K562 (cell line): ENCODE measurements at regions not wholly inside any gene's neighbourhood (a gene's known extent, or its start where the extent isn't known, plus 50 kb on each side); places are given as distances from the start of the nearest gene placed in this dataset.
A peak's percentile ranks its signal among the peaks of the same experiment; 100 is the strongest.

Experiments
- ATAC-seq: fragments of 200-7000 bp; cut with Tn5 transposase; 3 replicates; pipeline ENCODE4 v1.9.1; 2020; ENCODE audit warnings: moderate library complexity
- BruUV-seq: library from RNA; stranded (reverse); fragments of 400-500 nt; replicated peaks from 2 replicates; lab custom pipeline; 2021; lab: Mats Ljungman, UMichigan
- CTCF ChIA-PET: fragments of 300-600 bp; formaldehyde crosslinking; extraction: SDS; loops from one replicate; lab custom pipeline; 2021; ENCODE audit warnings: low intra/inter-chr PET ratio; lab: Yijun Ruan, JAX
- POLR2A ChIA-PET: fragments of 300-600, 350-650 bp; sonication (Branson Sonifier 250); formaldehyde crosslinking; extraction: SDS; loops from one replicate; lab custom pipeline; 2021; ENCODE audit warnings: antibody characterized with exemption, inconsistent platforms; lab: Yijun Ruan, JAX
- DNase-seq, 4 experiments: peaks; one replicate each; pipeline versions ENCODE4 v3.0.0 to v3.0.0-alpha.2; 2011 to 2018; ENCODE audit warnings: low spot score in 3 of 4, mixed read lengths in 3 of 4; ENCODE audit errors: extremely low read depth in 1 of 4
- FAIRE-seq: peaks from 2 replicates; lab custom pipeline; 2011; peaks lifted over from hg19 to GRCh38; lab: Jason Lieb, UNC
- H2AFZ ChIP-seq: 2 replicates; pipeline ENCODE4 v1.6.0; 2011; ENCODE audit warnings: low read depth, low read length, control low read depth, inconsistent platforms
- H3K27ac ChIP-seq: fragments of 200-600 bp; 3 replicates; pipeline ENCODE4 v1.8.0; 2011; ENCODE audit warnings: low read depth, mild to moderate bottlenecking, control low read depth, inconsistent platforms, low read length, moderate library complexity, mixed read lengths; ENCODE audit errors: extremely low read depth
- H3K27me3 ChIP-seq, 2 experiments: fragments of 300-600 bp in 1 of 2; 2 replicates in 1 of 2; 3 replicates in 1 of 2; pipeline versions ENCODE4 v1.6.0 to v1.8.0; 2011; ENCODE audit warnings: inconsistent platforms in 2 of 2, low read length in 2 of 2, mild to moderate bottlenecking in 1 of 2, mixed read lengths in 1 of 2, moderate library complexity in 1 of 2; ENCODE audit not compliant: control insufficient read depth in 2 of 2, insufficient read depth in 2 of 2
- H3K36me3 ChIP-seq: fragments of 300-600 bp; 3 replicates; pipeline ENCODE4 v1.8.0; 2011; ENCODE audit warnings: mild to moderate bottlenecking, low read length, inconsistent platforms; ENCODE audit not compliant: control insufficient read depth, insufficient read depth
- H3K4me1 ChIP-seq, 2 experiments: fragments of 200-600 bp in 1 of 2; replicated peaks in 1 of 2; 2 replicates in 1 of 2; 3 replicates in 1 of 2; pipeline versions ENCODE4 v1.5.1 to v1.8.0; 2011; ENCODE audit warnings: inconsistent platforms in 2 of 2, low read length in 2 of 2, mild to moderate bottlenecking in 1 of 2, mixed read lengths in 1 of 2, moderate library complexity in 1 of 2; ENCODE audit not compliant: control insufficient read depth in 2 of 2, insufficient read depth in 2 of 2
- H3K4me2 ChIP-seq: 2 replicates; pipeline ENCODE4 v1.6.1; 2011; ENCODE audit warnings: low read length, control low read depth, inconsistent platforms, mixed read lengths; ENCODE audit not compliant: insufficient read depth
- H3K4me3 ChIP-seq: fragments of 200-600 bp; sonication (generic), shearing (Covaris generic); 2 replicates; pipeline ENCODE4 v1.5.1; 2016; ENCODE audit warnings: control low read depth, inconsistent platforms
- H3K79me2 ChIP-seq: fragments of 200-600 bp; 3 replicates; pipeline ENCODE4 v1.8.0; 2011; ENCODE audit warnings: low read length, inconsistent platforms; ENCODE audit not compliant: control insufficient read depth, insufficient read depth
- H3K9ac ChIP-seq, 2 experiments: 2 replicates each; pipeline versions ENCODE4 v1.6.0 to v1.6.1; 2011; ENCODE audit warnings: low read depth in 2 of 2, low read length in 2 of 2, control low read depth in 1 of 2, inconsistent platforms in 1 of 2, mild to moderate bottlenecking in 1 of 2, mixed read lengths in 1 of 2; ENCODE audit not compliant: insufficient read depth in 1 of 2
- H3K9me1 ChIP-seq: one replicate; pipeline ENCODE4 v1.6.0; 2011; ENCODE audit warnings: inconsistent platforms, mild to moderate bottlenecking, low read length, moderate library complexity; ENCODE audit not compliant: control insufficient read depth, insufficient read depth
- H3K9me3 ChIP-seq: replicated peaks from 2 replicates; pipeline ENCODE4 v1.5.1; 2011; ENCODE audit warnings: low read depth, low read length, inconsistent platforms; ENCODE audit not compliant: control insufficient read depth, insufficient read depth
- H4K20me1 ChIP-seq: replicated peaks from 2 replicates; pipeline ENCODE4 v1.6.1; 2011; ENCODE audit warnings: low read length, inconsistent platforms, mixed read lengths; ENCODE audit not compliant: control insufficient read depth, insufficient read depth
- CC2D1A ChIP-seq: fragments of 450-650 bp; IDR thresholded peaks from 2 replicates; pipeline ENCODE4 v1.6.1; 2017; ENCODE audit warnings: mild to moderate bottlenecking
- CEBPZ ChIP-seq: fragments of 150-350 bp; IDR thresholded peaks from 2 replicates; pipeline ENCODE4 v1.6.1; 2014; ENCODE audit warnings: low read depth, mild to moderate bottlenecking, low read length, borderline replicate concordance
- FOXA3 ChIP-seq, 2 experiments: fragments of 450-650 bp in 1 of 2; sonication (generic) in 1 of 2; formaldehyde crosslinking; IDR thresholded peaks in 1 of 2; conservative IDR thresholded peaks in 1 of 2; 2 replicates each; pipeline versions ENCODE4 v1.4.0 to v1.8.0; 2020 to 2022; ENCODE audit warnings: mild to moderate bottlenecking in 2 of 2, missing genetic modification reagents in 1 of 2
- FOXJ3 ChIP-seq: sonication (generic); formaldehyde crosslinking; IDR thresholded peaks from 2 replicates; pipeline ENCODE4 v1.4.0; 2020; ENCODE audit warnings: mild to moderate bottlenecking, missing genetic modification reagents
- MAFF ChIP-seq: IDR thresholded peaks from 2 replicates; pipeline ENCODE4 v1.6.1; 2012; ENCODE audit warnings: low read length, improper control_type of control experiment
- MITF ChIP-seq: IDR thresholded peaks from 2 replicates; pipeline ENCODE4 v1.6.1; 2014; ENCODE audit warnings: antibody characterized with exemption
- PTRF ChIP-seq: fragments of 450-650 bp; IDR thresholded peaks from 2 replicates; pipeline ENCODE4 v1.6.1; 2016; ENCODE audit warnings: mild to moderate bottlenecking, missing genetic modification characterization, missing compliant biosample characterization
- SRSF9 ChIP-seq: fragments of 200-400 bp; formaldehyde crosslinking; IDR thresholded peaks from 2 replicates; pipeline ENCODE4 v1.6.1; 2017; ENCODE audit warnings: low read depth, low read length, borderline replicate concordance
- TSC22D4 ChIP-seq: fragments of 450-650 bp; IDR thresholded peaks from 2 replicates; pipeline ENCODE4 v1.6.1; 2016; ENCODE audit warnings: missing genetic modification characterization, missing biosample characterization, control low read depth
- WGBS: fragments of 100-300 bp; shearing (Covaris generic); methylation state at CpG from one replicate; pipeline ENCODE4 v1.1.6; 2016; ENCODE audit warnings: low coverage, mixed read lengths; ENCODE audit not compliant: insufficient coverage; ENCODE audit errors: missing lambda C conversion rate; 5-methylcytosine and 5-hydroxymethylcytosine counted together
- in situ Hi-C: fragments of 300-500 bp; cut with MboI; formaldehyde crosslinking; loops from 4 replicates; pipeline ENCODE4 v1.15.0; 2018; ENCODE audit warnings: inconsistent platforms, mixed read lengths
- intact Hi-C: fragments of 100-400 bp; cut with micrococcal nuclease; formaldehyde crosslinking; loops from 2 replicates; pipeline ENCODE4 v1.14.2; 2022

GRCh38 chr1:80050085-80050484 is 1043.6 kb upstream of the ADGRL4 start:
- no peak overlapping the region for H2AFZ ChIP-seq
- no peaks in the 10 kb centered on the region for H3K27me3 ChIP-seq
- H3K27ac ChIP-seq: no peak overlapping the region
- ChIA-PET CTCF (no interaction called here), POLR2A (no interaction called here)
- DNase-seq (no peak), ATAC-seq (no peak), FAIRE-seq (no peak)
- TF ChIP-seq TSC22D4 (tag): no peak
- peak; percentile 18; the same call in 1 of the 2 replicates for TF ChIP-seq MAFF
- TF ChIP-seq MITF: no peak
- in situ Hi-C loops (no loop called here), intact Hi-C loops (no loop called here)
- WGBS: 24% methylated on average over 15 of the region's 15 CpGs
- no peaks in the 10 kb centered on the region for H4K20me1 ChIP-seq
- no peaks in the 10 kb centered on the region for H3K9me3 ChIP-seq
- BruUV-seq: no TSS peak
- no peak overlapping the region for H3K4me2 ChIP-seq
- H3K4me3 ChIP-seq: no peak overlapping the region
- H3K9me1 ChIP-seq: no peaks in the 10 kb centered on the region
- no peak overlapping the region for H3K9ac ChIP-seq
- H3K36me3 ChIP-seq: no peaks in the 10 kb centered on the region
- no peaks in the 10 kb centered on the region for H3K4me1 ChIP-seq
- no peaks in the 10 kb centered on the region for H3K79me2 ChIP-seq

- Histone ChIP-seq H3K4me2 (no peak overlapping the region), H2AFZ (no peak overlapping the region), H3K27ac (no peak overlapping the region), H3K36me3 (no peaks in the 10 kb centered on the region), H4K20me1 (no peaks in the 10 kb centered on the region), H3K4me1 (no peaks in the 10 kb centered on the region), H3K9ac (no peak overlapping the region), H3K4me3 (no peak overlapping the region), H3K27me3 (no peaks in the 10 kb centered on the region), H3K9me1 (no peaks in the 10 kb centered on the region), H3K9me3 (no peaks in the 10 kb centered on the region), H3K79me2 (no peaks in the 10 kb centered on the region)
- in situ Hi-C loops (no loop called here), intact Hi-C loops (no loop called here)
- BruUV-seq: no TSS peak
- POLR2A ChIA-PET: no interaction called here
- ATAC-seq (no peak), DNase-seq (no peak), FAIRE-seq (no peak)
- CTCF ChIA-PET: no interaction called here
- TF ChIP-seq SRSF9: no peak
- no peak for TF ChIP-seq CC2D1A
- no peak for TF ChIP-seq CEBPZ
- no peak for TF ChIP-seq FOXA3 (CRISPR knock-in tag; conservative IDR thresholded peaks at IDR 0.05 in 1 of 2, IDR thresholded peaks at IDR 0.05 in 1 of 2)
- TF ChIP-seq PTRF (tag): no peak
- TF ChIP-seq FOXJ3 (CRISPR knock-in tag): no peak
These were observed 1042.2 kb upstream of the ADGRL4 start for GRCh38 chr1:80048716-80049115.
